ENCODE measurements at regions not wholly inside any gene's neighbourhood (a gene's known extent, or its start where the extent isn't known, plus 50 kb on each side); places are given as distances from the start of the nearest gene placed in this dataset.

DNA sequence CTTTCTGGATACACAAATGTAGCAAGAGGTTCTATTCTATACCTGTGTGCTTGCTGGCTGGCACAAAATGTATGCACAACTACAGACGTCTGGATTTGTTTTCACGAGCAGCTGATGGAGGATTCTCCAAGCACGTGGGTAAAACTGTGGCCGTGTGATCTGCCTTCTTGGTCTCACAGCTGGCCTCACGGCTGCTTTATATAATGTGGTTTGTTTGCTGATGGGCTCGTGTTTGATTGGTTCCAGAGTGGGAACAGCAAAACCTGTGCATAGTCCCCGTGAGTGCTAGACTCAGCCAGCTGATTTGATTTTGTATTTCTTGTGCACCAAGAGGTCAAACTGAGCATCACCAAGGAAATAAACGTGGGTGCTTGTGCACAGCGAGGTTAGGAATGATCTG, 262.6 kb upstream of the RPS6KA3 start:
- ChIA-PET POLR2A (no interaction called here), CTCF (interaction anchor here (3.5 to 4.1 kb wide), 2 partner anchors 1196 to 1217 kb away, joined by 15 to 22 read pairs; no protein-coding TSS in a partner anchor)
- intact Hi-C loops (cut with micrococcal nuclease), result loop anchor here (5.0 kb wide), 3 partner anchors 1443 to 1663 kb away; no protein-coding TSS in a partner anchor
- Mint-ChIP-seq H3K9me3 (no peaks in the 10 kb centered on the region), H3K27ac (peak overlapping the region in 3 of 9 donors; percentile 23 to 43 (median 37)), H3K4me1 (peaks cover 0 to 18% (median 4%) of the 10 kb centered on the region in 7 donors), H3K36me3 (peaks cover 0 to 2% (median 0%) of the 10 kb centered on the region in 5 donors), H3K27me3 (peaks cover 16 to 54% (median 19%) of the 10 kb centered on the region in 5 donors), H3K4me3 (no peak overlapping the region)
- no peaks in the 10 kb centered on the region for H3K4me1 ChIP-seq (ENCODE audit: control insufficient read depth in 2 of 2, insufficient read depth in 2 of 2, low read length in 2 of 2)
- no peak overlapping the region for H3K4me3 ChIP-seq (ENCODE audit: low read length)
- H3K27ac ChIP-seq (ENCODE audit: low read depth, low read length), result no peak overlapping the region
- no peaks in the 10 kb centered on the region for H3K36me3 ChIP-seq (ENCODE audit: control insufficient read depth in 2 of 3, insufficient read depth in 3 of 3, low read length in 3 of 3)
- H3K9me3 ChIP-seq (ENCODE audit: control insufficient read depth in 2 of 3, low read length in 3 of 3), result no peaks in the 10 kb centered on the region
- ATAC-seq (no peak), DNase-seq (no peak)
- no peaks in the 10 kb centered on the region for H3K27me3 ChIP-seq (ENCODE audit: control insufficient read depth in 2 of 2, insufficient read depth in 2 of 2, low read length in 2 of 2)

DNA sequence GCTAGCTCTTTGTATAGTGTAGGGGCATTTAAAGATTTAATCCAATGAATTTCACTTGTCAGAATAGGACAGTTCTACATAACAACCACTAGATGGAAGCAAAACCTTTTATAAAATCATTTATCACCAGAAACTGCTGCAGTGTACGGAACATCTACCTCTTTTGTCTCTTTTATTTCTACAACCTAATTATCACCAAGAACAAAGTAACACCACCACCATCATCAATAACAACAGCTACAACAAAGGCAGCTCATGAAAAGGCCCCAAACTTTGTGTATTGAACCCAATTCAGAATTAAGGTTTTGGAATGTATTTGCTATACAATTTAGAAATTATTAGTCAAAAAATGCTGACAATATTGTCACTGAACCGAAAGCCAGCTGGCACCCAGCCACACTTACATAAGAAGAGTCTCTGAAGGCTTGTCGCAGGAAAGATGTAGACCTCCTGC, 260.9 kb upstream of the RPS6KA3 start:
- intact Hi-C loops (cut with micrococcal nuclease), result loop anchor here (1.0 to 5.0 kb wide), 6 partner anchors 274 to 1665 kb away; partner anchors contain the start of gene CNKSR2 (in 1 of the 2)
- Mint-ChIP-seq H3K27me3 (peaks cover 10 to 50% (median 12%) of the 10 kb centered on the region in 5 donors), H3K36me3 (peaks cover 0 to 6% (median 0%) of the 10 kb centered on the region in 5 donors), H3K9me3 (no peaks in the 10 kb centered on the region), H3K27ac (no peak overlapping the region), H3K4me1 (peaks cover 4 to 28% (median 10%) of the 10 kb centered on the region in 7 donors), H3K4me3 (peak overlapping the region in 4 of 10 donors; percentile 17 to 66 (median 46))
- no peaks in the 10 kb centered on the region for H3K4me1 ChIP-seq (ENCODE audit: control insufficient read depth in 2 of 2, insufficient read depth in 2 of 2, low read length in 2 of 2)
- H3K36me3 ChIP-seq (ENCODE audit: control insufficient read depth in 2 of 3, insufficient read depth in 3 of 3, low read length in 3 of 3), result no peaks in the 10 kb centered on the region
- DNase-seq, result peak in 5 of 9 donors; percentile 17 to 47 (median 38)
- H3K4me3 ChIP-seq (ENCODE audit: low read length), result no peak overlapping the region
- ChIA-PET POLR2A (interaction anchor here (0.8 kb wide), 1 partner anchor 27 kb away, joined by 3 read pairs; no protein-coding TSS in a partner anchor), CTCF (interaction anchor here (0.6 to 3.5 kb wide), 6 partner anchors 11 to 1219 kb away, joined by 3 to 15 read pairs (median 4); no protein-coding TSS in a partner anchor)
- H3K9me3 ChIP-seq (ENCODE audit: control insufficient read depth in 2 of 3, low read length in 3 of 3), result no peaks in the 10 kb centered on the region
- peak; percentile 73 for ATAC-seq
- H3K27ac ChIP-seq (ENCODE audit: low read depth, low read length), result no peak overlapping the region
- no peaks in the 10 kb centered on the region for H3K27me3 ChIP-seq (ENCODE audit: control insufficient read depth in 2 of 2, insufficient read depth in 2 of 2, low read length in 2 of 2)

DNA sequence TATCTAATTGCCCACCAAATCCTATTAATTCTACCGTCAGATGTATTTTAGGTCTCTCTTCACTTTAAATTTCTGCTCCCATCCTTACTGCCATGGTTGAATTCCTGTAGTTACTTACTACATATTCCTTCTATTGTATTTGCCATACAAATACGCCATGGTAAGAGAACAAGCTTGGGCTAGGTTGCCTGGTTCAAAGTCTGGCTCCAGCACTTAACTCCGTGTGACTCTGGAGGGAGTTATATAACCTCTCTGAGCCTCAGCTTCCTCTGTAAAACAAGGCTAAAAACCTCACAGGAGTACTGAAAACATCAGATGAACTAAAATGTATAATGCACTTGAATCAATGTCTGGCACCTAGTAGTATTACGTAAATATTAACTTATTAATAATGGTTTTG, 260.3 kb upstream of the RPS6KA3 start:
- POLR2A ChIA-PET, result interaction anchor here (0.8 kb wide), 1 partner anchor 27 kb away, joined by 3 read pairs; no protein-coding TSS in a partner anchor
- peaks cover 4 to 28% (median 10%) of the 10 kb centered on the region in 7 donors for H3K4me1 Mint-ChIP-seq

DNA sequence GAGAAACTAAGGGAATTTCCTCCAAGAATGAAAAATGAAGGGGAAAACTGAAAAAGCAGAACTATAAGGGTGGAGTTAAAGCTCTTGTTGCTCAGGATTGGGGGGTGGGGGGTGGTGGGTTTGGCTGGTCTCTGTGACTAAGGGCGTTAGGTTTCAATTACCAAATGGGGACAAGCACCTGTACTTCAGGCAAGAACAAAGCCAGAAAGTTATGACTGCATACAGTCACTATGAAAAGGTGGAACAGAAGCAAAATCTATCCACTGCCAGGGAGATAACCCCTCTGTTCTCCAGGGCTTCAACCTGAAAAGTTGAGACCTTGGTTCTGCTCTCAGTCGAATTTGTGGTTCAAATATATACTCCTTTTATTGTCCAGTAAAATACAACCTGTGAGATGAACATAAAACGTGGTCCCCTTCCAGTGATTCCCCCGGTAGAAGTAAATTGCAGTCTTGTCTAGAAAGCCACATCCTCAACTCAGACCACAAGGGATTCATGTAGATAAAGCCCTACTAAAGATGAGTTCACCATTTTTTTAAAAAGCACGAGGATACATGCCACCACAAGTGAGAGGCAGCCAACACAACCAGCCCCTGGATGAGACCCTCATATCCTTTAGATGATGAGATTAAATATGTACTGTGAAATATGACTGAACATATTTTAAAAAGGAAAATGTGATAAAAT, 257.1 kb upstream of the RPS6KA3 start:
- H3K9me3 Mint-ChIP-seq, result no peaks in the 10 kb centered on the region
- DNase-seq (peak in 3 of 9 donors; percentile 13 to 24 (median 21)), ATAC-seq (no peak)
- H3K4me1 Mint-ChIP-seq, result peaks cover 4 to 22% (median 6%) of the 10 kb centered on the region in 7 donors
- H3K27ac Mint-ChIP-seq, result peak overlapping the region in 1 of 9 donors; percentile 26
- peaks cover 0 to 47% (median 0%) of the 10 kb centered on the region in 5 donors for H3K27me3 Mint-ChIP-seq
- H3K4me3 ChIP-seq (ENCODE audit: low read length), result no peak overlapping the region
- no peaks in the 10 kb centered on the region for H3K9me3 ChIP-seq (ENCODE audit: control insufficient read depth in 2 of 3, low read length in 3 of 3)
- peak overlapping the region in 1 of 10 donors; percentile 38 for H3K4me3 Mint-ChIP-seq
- intact Hi-C loops (cut with micrococcal nuclease), result loop anchor here in 1 of 2 donors (2.0 kb wide), 1 partner anchor 271 kb away; no protein-coding TSS in a partner anchor
- ChIA-PET CTCF (no interaction called here), POLR2A (interaction anchor here (0.6 kb wide), 1 partner anchor 42 kb away, joined by 3 read pairs; no protein-coding TSS in a partner anchor)
- no peaks in the 10 kb centered on the region for H3K27me3 ChIP-seq (ENCODE audit: control insufficient read depth in 2 of 2, insufficient read depth in 2 of 2, low read length in 2 of 2)
- no peaks in the 10 kb centered on the region for H3K4me1 ChIP-seq (ENCODE audit: control insufficient read depth in 2 of 2, insufficient read depth in 2 of 2, low read length in 2 of 2)
- no peak overlapping the region for H3K27ac ChIP-seq (ENCODE audit: low read depth, low read length)
- no peaks in the 10 kb centered on the region for H3K36me3 ChIP-seq (ENCODE audit: control insufficient read depth in 2 of 3, insufficient read depth in 3 of 3, low read length in 3 of 3)
- H3K36me3 Mint-ChIP-seq, result peaks cover 0 to 12% (median 0%) of the 10 kb centered on the region in 5 donors

More for the DNA sequence above, 260.3 kb upstream of the RPS6KA3 start:
- no peak for ATAC-seq
- Histone ChIP-seq H3K4me1 (ENCODE audit: control insufficient read depth in 2 of 2, insufficient read depth in 2 of 2, low read length in 2 of 2) (no peaks in the 10 kb centered on the region), H3K27me3 (ENCODE audit: control insufficient read depth in 2 of 2, insufficient read depth in 2 of 2, low read length in 2 of 2) (no peaks in the 10 kb centered on the region), H3K36me3 (ENCODE audit: control insufficient read depth in 2 of 3, insufficient read depth in 3 of 3, low read length in 3 of 3) (no peaks in the 10 kb centered on the region), H3K4me3 (ENCODE audit: low read length) (no peak overlapping the region), H3K27ac (ENCODE audit: low read depth, low read length) (no peak overlapping the region), H3K9me3 (ENCODE audit: control insufficient read depth in 2 of 3, low read length in 3 of 3) (no peaks in the 10 kb centered on the region)
- Mint-ChIP-seq H3K27ac (peak overlapping the region in 1 of 9 donors; percentile 40), H3K27me3 (peaks cover 8 to 48% (median 11%) of the 10 kb centered on the region in 5 donors), H3K36me3 (peaks cover 0 to 6% (median 0%) of the 10 kb centered on the region in 5 donors), H3K4me3 (no peak overlapping the region), H3K9me3 (no peaks in the 10 kb centered on the region)
- no peak for DNase-seq
- CTCF ChIA-PET, result interaction anchor here (0.6 to 3.5 kb wide), 6 partner anchors 10 to 1219 kb away, joined by 3 to 15 read pairs (median 4); no protein-coding TSS in a partner anchor
- intact Hi-C loops (cut with micrococcal nuclease), result loop anchor here (1.0 to 5.0 kb wide), 6 partner anchors 274 to 1665 kb away; partner anchors contain the start of gene CNKSR2 (in 1 of the 2)

DNA sequence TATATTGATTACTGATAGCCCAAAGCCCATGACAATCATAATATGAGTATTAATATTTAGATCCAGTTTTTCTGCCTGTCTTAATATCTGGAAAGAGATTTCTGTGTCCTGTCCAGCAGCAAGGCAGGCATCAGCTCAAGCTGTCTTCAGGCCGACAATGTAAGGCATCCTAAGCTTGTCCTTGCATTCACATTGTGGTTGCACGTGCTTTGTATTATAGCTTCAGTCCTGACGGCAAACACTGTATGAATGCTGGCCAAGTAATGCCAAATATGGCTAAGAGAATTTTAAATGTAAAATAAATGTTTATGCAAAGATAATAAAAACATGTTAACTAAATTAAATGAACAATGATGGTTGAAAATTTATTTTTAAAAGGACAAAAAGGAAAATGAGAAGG, 255.7 kb upstream of the RPS6KA3 start:
- no peak overlapping the region for H3K27ac Mint-ChIP-seq
- Histone ChIP-seq H3K9me3 (ENCODE audit: control insufficient read depth in 2 of 3, low read length in 3 of 3) (no peaks in the 10 kb centered on the region), H3K27ac (ENCODE audit: low read depth, low read length) (no peak overlapping the region), H3K27me3 (ENCODE audit: control insufficient read depth in 2 of 2, insufficient read depth in 2 of 2, low read length in 2 of 2) (no peaks in the 10 kb centered on the region), H3K36me3 (ENCODE audit: control insufficient read depth in 2 of 3, insufficient read depth in 3 of 3, low read length in 3 of 3) (no peaks in the 10 kb centered on the region), H3K4me1 (ENCODE audit: control insufficient read depth in 2 of 2, insufficient read depth in 2 of 2, low read length in 2 of 2) (no peaks in the 10 kb centered on the region), H3K4me3 (ENCODE audit: low read length) (no peak overlapping the region)
- ChIA-PET POLR2A (no interaction called here), CTCF (interaction anchor here (1.0 kb wide), 1 partner anchor 1203 kb away, joined by 3 read pairs; no protein-coding TSS in a partner anchor)
- intact Hi-C loops (cut with micrococcal nuclease), result no loop called here
- no peak overlapping the region for H3K4me3 Mint-ChIP-seq
- no peaks in the 10 kb centered on the region for H3K9me3 Mint-ChIP-seq
- H3K27me3 Mint-ChIP-seq, result peaks cover 0 to 42% (median 0%) of the 10 kb centered on the region in 5 donors
- ATAC-seq, result no peak
- peaks cover 4 to 23% (median 6%) of the 10 kb centered on the region in 7 donors for H3K4me1 Mint-ChIP-seq
- peaks cover 0 to 12% (median 0%) of the 10 kb centered on the region in 5 donors for H3K36me3 Mint-ChIP-seq
- no peak for DNase-seq

DNA sequence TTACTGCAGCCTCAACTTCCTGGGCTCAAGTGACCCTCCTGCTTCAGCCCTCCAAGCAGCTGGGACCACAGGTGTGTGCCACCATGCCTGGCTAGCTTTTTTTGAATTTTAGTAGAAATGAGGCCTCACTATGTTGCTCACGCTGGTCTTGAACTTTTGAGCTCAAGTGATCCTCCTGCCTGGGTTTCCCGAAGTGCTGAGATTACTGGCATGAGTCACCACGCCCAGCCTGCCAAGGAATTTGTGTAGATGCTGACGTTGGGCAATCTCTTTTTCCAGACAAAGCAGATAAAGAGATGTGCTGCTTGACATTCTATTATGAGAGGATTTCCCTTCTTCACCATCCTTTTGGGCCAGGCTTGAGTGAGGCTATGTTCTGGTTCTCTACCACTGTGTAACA, 254.5 kb upstream of the RPS6KA3 start:
- H3K9me3 Mint-ChIP-seq, result no peaks in the 10 kb centered on the region
- H3K4me1 Mint-ChIP-seq, result peaks cover 4 to 33% (median 6%) of the 10 kb centered on the region in 7 donors
- intact Hi-C loops (cut with micrococcal nuclease), result no loop called here
- H3K27me3 Mint-ChIP-seq, result peaks cover 0 to 42% (median 0%) of the 10 kb centered on the region in 5 donors
- CTCF ChIA-PET, result no interaction called here
- no peak overlapping the region for H3K27ac ChIP-seq (ENCODE audit: low read depth, low read length)
- ATAC-seq (no peak), DNase-seq (no peak)
- H3K4me3 Mint-ChIP-seq, result no peak overlapping the region
- H3K4me1 ChIP-seq (ENCODE audit: control insufficient read depth in 2 of 2, insufficient read depth in 2 of 2, low read length in 2 of 2), result no peaks in the 10 kb centered on the region
- no peaks in the 10 kb centered on the region for H3K27me3 ChIP-seq (ENCODE audit: control insufficient read depth in 2 of 2, insufficient read depth in 2 of 2, low read length in 2 of 2)
- H3K9me3 ChIP-seq (ENCODE audit: control insufficient read depth in 2 of 3, low read length in 3 of 3), result no peaks in the 10 kb centered on the region
- H3K36me3 ChIP-seq (ENCODE audit: control insufficient read depth in 2 of 3, insufficient read depth in 3 of 3, low read length in 3 of 3), result no peaks in the 10 kb centered on the region
- POLR2A ChIA-PET, result no interaction called here
- no peak overlapping the region for H3K27ac Mint-ChIP-seq
- H3K36me3 Mint-ChIP-seq, result peaks cover 0 to 12% (median 0%) of the 10 kb centered on the region in 5 donors
- no peak overlapping the region for H3K4me3 ChIP-seq (ENCODE audit: low read length)
